ENCODE measurements at regions not wholly inside any gene's neighbourhood (a gene's known extent, or its start where the extent isn't known, plus 50 kb on each side); places are given as distances from the start of the nearest gene placed in this dataset.

GRCh38 chr1:239854922-239855321 lies 236.8 kb upstream of the FMN2 start:
- Histone ChIP-seq H2BK5ac (ENCODE audit: low read depth, low read length) (no peak overlapping the region), H4K5ac (ENCODE audit: insufficient read length, low read depth, low read length) (no peak overlapping the region), H3K23ac (ENCODE audit: insufficient read length) (no peak overlapping the region), H2BK12ac (ENCODE audit: low read depth, low read length) (no peak overlapping the region), H3K4me3 (ENCODE audit: extremely low read depth in 1 of 4, insufficient read depth in 2 of 4, low read depth in 3 of 4, low read length in 4 of 4) (no peak overlapping the region), H3K4me2 (ENCODE audit: insufficient read depth in 1 of 2, low read depth in 2 of 2, low read length in 2 of 2) (no peak overlapping the region), H2BK15ac (ENCODE audit: low read length) (no peak overlapping the region), H3K9me3 (ENCODE audit: insufficient read depth in 2 of 2, low read depth in 1 of 2, low read length in 1 of 2) (no peaks in the 10 kb centered on the region), H2AFZ (ENCODE audit: low read length) (no peak overlapping the region), H3K4me1 (replicated peaks in 1 of 4; ENCODE audit: control insufficient read depth in 3 of 4, insufficient read depth in 4 of 4, low read length in 3 of 4) (no peaks in the 10 kb centered on the region; a peak in 1 of 7 replicates), H2AK5ac (ENCODE audit: low read depth, low read length) (no peak overlapping the region), H3K18ac (ENCODE audit: extremely low read depth, low read length) (no peak overlapping the region), H4K20me1 (replicated peaks in 1 of 2; ENCODE audit: control insufficient read depth in 1 of 2, insufficient read depth in 2 of 2, low read length in 2 of 2) (no peaks in the 10 kb centered on the region), H3K36me3 (ENCODE audit: control insufficient read depth in 2 of 4, insufficient read depth in 4 of 4, low read length in 3 of 4) (no peaks in the 10 kb centered on the region), H3K79me1 (ENCODE audit: low read depth, low read length) (no peaks in the 10 kb centered on the region), H2BK120ac (replicated peaks; ENCODE audit: low read depth, low read length) (no peak overlapping the region), H3K14ac (ENCODE audit: insufficient read length) (no peak overlapping the region), H3K23me2 (ENCODE audit: low read depth, low read length) (no peaks in the 10 kb centered on the region), H3K79me2 (ENCODE audit: control insufficient read depth in 1 of 2, insufficient read depth in 2 of 2, low read length in 2 of 2) (no peaks in the 10 kb centered on the region), H4K8ac (ENCODE audit: extremely low read depth, insufficient read depth, low read length) (no peak overlapping the region), H3K9ac (replicated peaks in 1 of 4; ENCODE audit: extremely low read depth in 1 of 4, low read depth in 3 of 4, low read length in 3 of 4) (no peak overlapping the region), H2BK20ac (ENCODE audit: low read length) (no peak overlapping the region), H3K56ac (replicated peaks; ENCODE audit: insufficient read length, low read depth, low read length) (no peak overlapping the region), H3K4ac (replicated peaks; ENCODE audit: insufficient read length, low read depth, low read length) (no peak overlapping the region), H3K27ac (ENCODE audit: low read depth, low read length) (no peak overlapping the region), H4K91ac (replicated peaks; ENCODE audit: insufficient read length, low read length) (no peak overlapping the region), H3K27me3 (replicated peaks in 1 of 4; ENCODE audit: control insufficient read depth in 3 of 4, extremely low read depth in 1 of 4, insufficient read depth in 3 of 4, low read length in 3 of 4) (no peaks in the 10 kb centered on the region)
- no peak for TF ChIP-seq KDM5A (IDR thresholded peaks at IDR 0.05; ENCODE audit: low read length)
- TF ChIP-seq BACH1 (IDR thresholded peaks at IDR 0.05; ENCODE audit: low read length) = no peak
- TF ChIP-seq SUZ12 (IDR thresholded peaks at IDR 0.05; ENCODE audit: low read length) = no peak
- TF ChIP-seq ATF2 (IDR thresholded peaks at IDR 0.05; ENCODE audit: low read length) = no peak
- no peak for TF ChIP-seq FOSL1 (IDR thresholded peaks at IDR 0.05; ENCODE audit: insufficient read depth, low read depth, low read length)
- TF ChIP-seq E2F6 (IDR thresholded peaks at IDR 0.05) = no peak
- TF ChIP-seq SIRT6 (IDR thresholded peaks at IDR 0.05; ENCODE audit: low read length) = no peak
- TF ChIP-seq BRCA1 (IDR thresholded peaks at IDR 0.05; ENCODE audit: low read depth, low read length) = no peak
- no peak for TF ChIP-seq CEBPB (IDR thresholded peaks at IDR 0.05; ENCODE audit: low read depth, low read length)
- TF ChIP-seq CREB1 (IDR thresholded peaks at IDR 0.05) = no peak
- no peak for TF ChIP-seq CHD2 (IDR thresholded peaks at IDR 0.05; ENCODE audit: low read length)
- TF ChIP-seq TBP (IDR thresholded peaks at IDR 0.05; ENCODE audit: low read depth, low read length) = no peak
- no peak for TF ChIP-seq HDAC2 (IDR thresholded peaks at IDR 0.05; ENCODE audit: borderline replicate concordance in 1 of 2, low read depth in 2 of 2, low read length in 2 of 2)
- FAIRE-seq (no peak), DNase-seq (ENCODE audit: low read depth in 1 of 2, low spot score in 2 of 2) (no peak)
- CTCF ChIA-PET (ENCODE audit: partially characterized antibody) = no interaction called here
- POLR2A ChIA-PET (ENCODE audit: partially characterized antibody) = no interaction called here
- 91% methylated on average over 2 of the region's 2 CpGs; no CpG with 5 or more reads in 1 of the 2 experiments for WGBS, 2 experiments (ENCODE audit: extremely low coverage in 1 of 2, insufficient coverage in 1 of 2, insufficient read length in 1 of 2, insufficient replicate concordance in 2 of 2, low coverage in 1 of 2, low lambda C conversion rate in 2 of 2, missing lambda C conversion rate in 1 of 2)

Data from H1 (cell line).